GM21786 (cell line): ENCODE measurements at regions not wholly inside any gene's neighbourhood (a gene's known extent, or its start where the extent isn't known, plus 50 kb on each side); places are given as distances from the start of the nearest gene placed in this dataset.
"Not testable (repeated sequence)": the region's sequence is repeated elsewhere in the genome, so short reads cannot be mapped to it uniquely, and the experiment has no call there.

Source experiments
- ATAC-seq: cut with Tn5 transposase; IDR thresholded peaks from one replicate; pipeline ENCODE4 v1.9.1; 2021; ENCODE audit not compliant: unreplicated experiment

DNA sequence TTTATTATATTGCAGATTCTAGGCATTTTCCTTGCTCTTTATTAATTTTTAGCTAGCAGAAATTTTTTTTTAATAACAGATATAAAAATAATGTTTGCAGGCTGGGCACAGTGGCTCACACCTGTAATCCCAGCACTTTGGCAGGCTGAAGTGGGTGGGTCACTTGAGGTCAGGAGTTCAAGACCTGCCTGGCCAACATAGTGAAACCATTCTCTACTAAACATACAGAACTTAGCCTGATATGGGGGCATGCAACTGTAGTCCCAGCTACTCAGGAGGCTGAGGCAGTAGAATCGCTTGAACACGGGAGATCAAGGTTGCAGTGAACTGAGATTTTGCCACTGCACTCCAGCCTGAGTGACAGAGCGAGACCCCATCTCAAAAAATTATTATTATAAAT, 304.6 kb upstream of the KCND2 start:
- not testable (repeated sequence) for ATAC-seq

DNA sequence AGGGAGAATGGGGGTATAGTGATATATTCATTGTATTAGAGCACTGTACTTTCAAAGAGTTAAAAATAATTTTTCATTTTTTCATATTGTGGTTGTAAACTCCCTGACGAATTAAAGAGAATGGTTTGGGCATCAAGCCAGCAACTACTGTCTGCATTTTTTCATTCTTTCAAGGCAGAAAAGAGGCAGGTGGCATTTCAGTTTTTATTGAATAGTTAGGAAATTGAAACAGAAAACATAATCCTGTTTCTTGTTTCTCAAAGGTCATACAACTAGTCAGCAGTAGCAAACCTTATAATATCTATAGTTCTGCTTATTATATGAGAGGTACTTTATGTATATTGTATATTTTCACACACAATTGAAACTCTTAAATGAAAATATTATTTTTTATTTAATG, 303.9 kb upstream of the KCND2 start:
- no peak for ATAC-seq

DNA sequence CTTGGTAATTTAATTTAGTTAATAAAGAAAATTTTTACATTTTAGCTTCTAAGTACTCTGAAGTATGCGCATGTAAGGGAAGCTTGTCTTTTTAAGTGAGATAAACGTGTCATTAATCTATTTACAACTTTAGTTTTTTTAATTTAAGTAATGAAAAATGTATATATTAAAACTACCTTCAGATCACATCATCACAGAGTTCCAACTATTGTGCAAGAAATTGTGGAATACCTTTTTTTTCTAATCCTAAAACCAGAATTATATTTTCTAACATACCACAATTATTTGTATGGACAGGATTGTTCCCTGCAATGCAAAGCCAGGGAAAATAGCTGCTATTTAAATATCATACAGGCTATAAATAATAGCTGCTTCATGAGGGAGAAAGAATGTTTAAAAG, 303.2 kb upstream of the KCND2 start:
- ATAC-seq, result no peak

DNA sequence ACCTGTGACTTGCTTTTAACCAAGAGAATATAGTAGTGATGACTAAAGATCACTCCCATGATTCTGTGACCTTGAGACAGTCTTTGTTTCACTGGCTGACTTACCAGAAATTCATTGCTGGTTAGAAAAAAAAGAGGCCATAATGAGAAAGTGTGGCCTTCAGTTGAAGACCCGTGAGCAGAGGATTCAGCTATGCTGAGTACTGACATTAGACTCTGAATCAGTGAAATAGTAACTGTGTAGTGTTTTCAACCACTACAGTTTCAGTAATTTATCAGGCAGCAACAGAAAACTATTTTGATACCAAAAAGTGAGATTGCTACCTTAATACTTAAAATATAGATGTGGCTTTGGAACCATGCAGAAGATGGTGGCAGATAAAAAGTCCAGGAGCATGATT, 298.0 kb upstream of the KCND2 start:
- ATAC-seq, result no peak

DNA sequence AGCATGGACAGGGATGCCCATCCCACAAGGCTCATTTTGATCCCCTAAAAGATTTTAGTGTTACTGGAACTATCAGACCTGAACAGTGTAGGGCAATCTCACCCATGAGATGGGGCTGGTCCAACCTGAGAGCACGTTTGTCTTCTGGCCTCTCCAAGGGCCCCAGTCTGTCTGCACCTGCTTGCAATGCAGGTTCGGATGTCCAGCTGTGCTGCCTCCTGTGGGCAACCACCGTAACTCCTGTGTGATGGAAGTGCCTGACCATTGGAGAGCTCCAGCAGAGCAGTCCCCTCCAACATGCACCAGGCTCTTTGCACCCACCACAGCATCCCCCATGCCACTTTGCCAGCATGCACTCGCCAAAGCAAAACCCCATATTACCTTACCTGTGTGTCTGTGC, 290.1 kb upstream of the KCND2 start:
- ATAC-seq, result no peak

DNA sequence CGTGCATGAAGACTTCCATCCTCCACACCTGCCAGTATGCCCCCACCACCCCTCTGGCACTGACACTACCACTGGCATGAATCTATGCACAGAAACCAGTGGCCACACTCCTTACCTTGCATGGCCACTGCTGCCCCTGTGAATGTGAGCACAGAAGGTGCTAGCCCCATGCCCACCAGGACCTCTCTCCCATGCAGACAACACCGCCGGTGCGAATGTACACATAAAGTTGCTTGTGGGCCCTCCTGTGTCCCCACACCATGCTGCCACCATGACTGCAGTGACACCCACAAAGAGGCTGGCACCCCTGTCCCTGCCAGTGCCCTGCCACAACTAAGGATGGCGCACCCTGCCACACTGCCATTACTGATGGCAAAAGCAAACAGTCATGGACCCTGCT, 289.5 kb upstream of the KCND2 start:
- no peak for ATAC-seq

DNA sequence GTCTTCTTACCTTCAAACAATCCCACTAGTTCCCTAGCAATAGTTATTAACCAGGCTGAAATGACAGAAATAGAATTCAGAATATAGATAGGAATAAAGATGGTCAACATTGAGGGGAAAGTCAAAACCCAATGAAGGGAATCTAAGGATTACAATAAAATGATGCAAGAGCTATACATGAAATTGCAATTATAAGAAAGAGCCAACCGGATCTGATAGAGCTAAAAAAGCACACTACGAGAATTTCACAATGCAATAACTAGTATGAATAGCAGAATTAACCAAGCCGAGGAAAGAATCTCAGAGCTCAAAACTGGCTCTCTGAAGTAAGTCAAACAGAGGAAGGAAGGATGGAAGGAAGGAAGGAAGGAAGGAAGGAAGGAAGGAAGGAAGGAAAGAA, 288.7 kb upstream of the KCND2 start:
- no peak for ATAC-seq

DNA sequence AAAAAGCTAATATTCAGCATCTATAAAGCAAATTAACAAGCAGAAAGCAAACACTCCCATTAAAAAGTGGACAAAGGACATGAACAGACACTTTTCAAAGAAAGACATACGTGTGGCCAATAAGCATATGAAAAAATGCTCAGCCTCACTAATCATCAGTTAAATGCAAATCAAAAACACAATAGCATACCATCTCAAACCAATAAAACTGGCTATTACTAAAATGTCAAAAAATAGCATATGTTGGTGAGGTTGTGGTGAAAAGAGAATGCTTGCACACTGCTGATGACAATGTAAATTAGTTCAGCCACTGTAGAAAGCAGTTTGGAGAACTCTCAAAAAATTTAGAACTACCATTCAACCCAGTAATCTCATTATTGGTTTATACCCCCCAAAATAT, 284.6 kb upstream of the KCND2 start:
- ATAC-seq, result no peak

DNA sequence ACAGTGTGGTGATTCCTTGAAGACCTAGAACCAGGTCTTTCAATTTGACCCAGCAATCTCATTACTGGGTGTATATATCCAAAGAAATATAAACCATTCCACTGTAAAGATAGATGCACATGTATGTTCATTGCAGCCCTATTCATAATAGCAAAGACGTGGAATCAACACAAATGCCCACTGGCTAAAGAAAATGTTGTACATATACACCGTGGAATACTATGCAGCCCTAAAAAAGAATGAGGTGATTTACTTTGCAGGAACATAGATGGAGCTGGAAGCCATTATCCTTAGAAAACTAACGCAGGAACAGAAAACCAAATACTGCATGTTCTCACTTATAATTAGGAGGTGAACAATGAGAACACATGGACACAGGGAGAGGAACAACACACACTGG, 278.0 kb upstream of the KCND2 start:
- no peak for ATAC-seq

DNA sequence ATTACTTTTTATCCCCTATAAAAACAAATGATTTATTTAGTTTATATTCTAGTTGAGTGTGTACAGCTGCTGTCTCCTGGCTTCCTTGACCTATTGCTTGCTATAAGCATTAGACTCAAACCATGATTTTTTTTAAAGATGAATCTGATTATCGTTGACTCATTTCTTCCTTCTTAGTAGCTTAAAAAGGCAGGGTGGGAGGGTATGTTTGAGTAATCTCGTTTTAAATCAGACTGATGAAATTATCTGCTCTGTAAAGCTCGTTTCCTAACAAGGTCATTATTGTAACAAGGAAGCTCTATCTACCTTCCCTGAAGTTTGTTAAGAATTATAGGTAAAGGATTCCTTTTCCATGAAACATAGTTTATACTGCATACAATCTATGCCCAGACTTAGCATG, 276.3 kb upstream of the KCND2 start:
- ATAC-seq, result no peak

DNA sequence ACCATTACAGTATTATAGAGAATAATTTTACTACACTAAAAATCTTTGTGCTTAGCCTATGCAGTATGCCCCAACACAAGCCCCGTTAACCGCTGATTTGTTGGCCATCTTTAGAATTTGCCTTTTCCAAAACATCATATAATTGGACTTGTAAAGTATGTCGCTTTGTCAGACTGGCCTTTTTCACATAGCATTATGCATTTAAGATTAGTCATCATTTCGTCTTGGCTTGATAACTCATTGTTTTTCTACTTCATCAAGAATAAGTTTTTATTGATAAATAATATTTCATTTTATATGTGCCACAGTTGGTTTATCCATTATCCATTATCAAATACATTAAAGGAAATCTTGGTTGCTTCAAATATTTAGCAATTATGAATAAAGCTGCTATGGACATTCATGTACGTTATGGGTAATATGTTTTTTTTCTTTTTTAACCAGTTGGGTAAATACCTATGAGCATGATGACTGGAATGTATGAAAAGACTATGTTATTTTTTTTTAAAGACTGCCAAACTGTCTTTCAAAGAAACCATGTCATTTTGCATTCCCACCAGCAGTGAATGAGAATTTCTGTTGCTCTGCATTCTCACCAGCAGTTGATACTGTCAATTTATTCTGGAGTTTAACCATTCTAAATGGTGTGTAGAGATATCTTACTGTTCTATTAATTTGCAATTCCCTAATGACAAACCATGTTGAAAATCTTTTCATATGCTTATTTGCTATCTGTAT, 273.1 kb upstream of the KCND2 start:
- ATAC-seq, result no peak

DNA sequence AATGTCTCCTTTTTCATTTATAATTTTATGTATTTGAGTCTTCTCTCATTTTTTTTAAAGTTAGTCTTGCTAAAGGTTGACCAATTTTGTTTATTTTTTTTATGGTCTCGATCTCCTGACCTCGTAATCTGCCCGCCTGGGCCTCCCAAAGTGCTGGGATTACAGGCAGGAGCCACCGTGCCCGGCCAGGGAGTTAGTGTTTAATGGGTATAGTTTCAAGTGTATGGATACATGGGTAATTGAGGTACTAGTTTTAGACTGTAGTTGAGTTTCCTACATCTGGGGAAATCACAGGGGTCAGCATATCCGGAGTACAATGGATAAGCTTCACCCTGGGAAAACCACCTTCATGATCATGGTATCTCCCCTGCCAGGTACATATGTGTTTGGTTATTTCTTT, 267.3 kb upstream of the KCND2 start:
- no peak for ATAC-seq

DNA sequence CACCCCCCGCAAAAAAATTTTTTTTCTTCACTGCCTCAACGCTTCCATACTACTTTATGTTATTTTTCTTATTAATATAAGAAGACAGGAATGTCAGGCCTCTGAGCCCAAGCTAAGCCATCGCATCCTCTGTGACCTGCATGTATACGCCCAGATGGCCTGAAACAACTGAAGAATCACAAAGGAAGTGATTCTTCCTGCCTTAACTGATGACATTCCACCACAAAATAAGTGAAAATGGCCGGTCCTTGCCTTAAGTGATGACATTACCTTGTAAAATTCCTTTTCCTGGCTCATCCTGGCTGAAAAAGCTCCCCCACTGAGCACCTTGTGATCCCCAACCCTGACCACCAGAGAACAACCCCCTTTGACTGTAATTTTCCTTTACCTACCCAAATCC, 258.7 kb upstream of the KCND2 start:
- not testable (repeated sequence) for ATAC-seq

DNA sequence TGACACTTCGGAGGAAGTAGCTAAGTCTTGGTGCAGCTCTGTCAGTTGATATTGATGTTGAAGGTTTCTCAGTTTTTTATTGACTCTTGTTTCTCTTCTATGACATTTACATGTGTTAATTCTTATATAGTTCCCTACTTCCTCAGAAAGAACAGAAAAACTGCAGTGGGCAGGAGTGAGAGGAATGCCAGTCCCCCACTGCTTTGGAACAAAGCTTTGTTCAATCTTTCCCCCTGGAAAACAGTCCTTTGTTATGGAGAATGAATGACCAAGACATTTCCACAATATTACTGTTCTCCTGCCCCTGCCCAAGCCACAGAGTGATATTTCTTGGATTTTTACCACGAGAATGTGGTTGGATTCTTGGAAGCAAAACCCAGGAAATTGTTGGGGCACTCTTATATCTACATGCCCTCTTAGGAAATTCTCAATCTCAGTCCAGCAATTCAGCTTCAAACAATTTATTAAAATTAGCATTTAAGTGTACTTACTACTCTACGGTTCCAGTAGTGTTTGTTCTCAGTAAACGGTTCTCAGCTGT, 258.0 kb upstream of the KCND2 start:
- ATAC-seq, result no peak

DNA sequence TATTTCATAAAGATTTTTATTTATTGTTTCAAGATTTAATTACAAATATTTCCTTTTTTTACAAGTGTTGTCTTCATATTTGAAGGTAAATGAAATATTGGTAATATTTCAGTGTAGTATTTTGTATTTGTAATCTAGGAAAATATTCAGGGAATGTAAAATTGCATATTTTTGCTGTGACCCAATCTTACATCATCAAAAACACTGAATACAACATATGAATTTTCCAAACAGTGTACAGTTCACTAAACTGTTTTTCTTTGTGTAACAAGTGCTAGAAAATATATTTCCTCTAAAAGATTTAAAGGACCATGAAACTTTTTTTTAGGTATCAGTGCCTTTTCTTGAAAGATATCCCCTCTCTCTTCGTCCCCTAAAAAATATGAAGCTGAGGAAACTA, 251.9 kb upstream of the KCND2 start:
- no peak for ATAC-seq

DNA sequence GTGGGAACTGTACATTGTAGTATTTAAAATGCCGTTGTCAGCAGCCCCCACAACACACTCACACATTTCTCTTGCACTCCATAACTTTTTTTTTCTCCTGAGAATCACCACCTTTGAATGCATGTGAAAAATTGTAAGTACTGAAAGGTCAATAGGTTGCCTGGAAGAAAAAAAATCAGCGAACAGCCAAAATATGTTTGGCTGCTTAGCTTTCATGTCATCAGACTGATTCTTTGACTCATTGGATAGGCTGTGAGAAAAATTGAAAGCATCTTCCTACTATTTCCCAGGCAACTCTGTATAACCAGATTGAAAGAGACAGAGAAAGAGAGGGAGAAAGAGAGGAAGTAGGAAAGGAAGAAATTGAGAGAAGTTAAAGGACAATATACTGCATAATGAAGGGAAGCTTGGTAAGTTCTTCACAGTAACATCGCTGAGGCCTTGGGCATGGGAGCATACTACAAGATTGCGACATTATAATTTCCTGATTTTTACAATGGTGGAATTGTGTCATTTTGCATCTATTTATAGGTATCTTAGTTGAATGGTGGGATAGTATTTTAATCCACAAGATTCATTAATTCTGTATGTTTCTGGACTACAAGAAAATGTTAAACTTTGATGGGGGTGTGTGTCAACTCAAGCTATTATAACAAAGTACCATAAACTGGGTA, 249.3 kb upstream of the KCND2 start:
- ATAC-seq, result no peak

DNA sequence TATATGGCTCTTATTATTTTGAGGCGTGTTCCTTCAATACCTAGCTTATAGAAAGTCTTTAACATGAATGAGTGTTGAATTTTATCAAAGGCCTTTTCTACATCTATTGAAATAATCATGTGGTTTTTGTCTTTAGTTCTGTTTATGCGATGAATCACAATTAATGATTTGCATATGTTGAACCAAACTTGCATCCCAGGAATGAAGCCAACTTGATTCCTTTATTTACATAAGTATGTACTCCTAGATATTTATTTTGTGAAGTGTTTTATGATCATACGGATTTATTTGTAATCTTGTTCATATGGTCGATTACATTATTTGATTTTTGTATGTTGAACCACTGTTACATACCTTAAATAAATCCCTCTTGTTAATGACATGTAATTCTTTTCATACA, 244.3 kb upstream of the KCND2 start:
- ATAC-seq, result no peak

DNA sequence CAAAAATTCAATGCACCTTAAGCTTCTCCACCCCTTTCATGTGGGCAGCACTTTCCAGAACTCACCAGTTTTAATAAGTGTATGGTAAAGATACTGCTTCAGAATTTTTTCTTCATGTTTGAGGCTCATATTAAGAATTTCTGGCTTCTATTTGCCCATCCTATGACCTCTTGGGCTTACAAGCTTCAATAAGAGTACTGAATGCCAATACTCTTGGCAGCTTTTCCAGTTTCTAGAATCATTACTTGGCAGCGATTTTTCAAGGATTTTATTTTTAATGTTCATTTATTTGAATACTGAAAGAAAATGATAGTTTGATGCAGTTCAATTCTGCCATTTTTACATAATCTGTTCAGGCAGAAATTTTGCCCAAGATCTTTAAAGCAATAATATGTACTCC, 242.1 kb upstream of the KCND2 start:
- ATAC-seq, result no peak

DNA sequence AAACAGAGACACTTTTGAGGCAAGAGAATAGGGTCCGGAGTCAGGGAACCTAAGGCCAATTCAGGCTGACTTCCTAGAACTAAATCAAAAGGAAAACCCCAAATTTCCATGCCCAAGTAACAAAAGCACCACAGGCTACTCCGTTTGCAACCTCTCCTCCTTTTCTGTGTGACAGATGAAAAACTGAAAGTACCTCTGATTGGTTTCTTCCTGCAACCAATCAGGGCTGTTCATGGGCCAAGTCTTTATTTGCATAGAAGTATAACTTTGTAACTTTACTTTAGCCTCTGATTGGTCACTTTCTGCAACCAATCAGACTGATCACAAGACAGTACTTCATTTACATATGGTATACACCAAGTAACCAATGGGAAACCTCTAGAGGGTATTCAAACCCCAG, 239.9 kb upstream of the KCND2 start:
- ATAC-seq, result no peak

DNA sequence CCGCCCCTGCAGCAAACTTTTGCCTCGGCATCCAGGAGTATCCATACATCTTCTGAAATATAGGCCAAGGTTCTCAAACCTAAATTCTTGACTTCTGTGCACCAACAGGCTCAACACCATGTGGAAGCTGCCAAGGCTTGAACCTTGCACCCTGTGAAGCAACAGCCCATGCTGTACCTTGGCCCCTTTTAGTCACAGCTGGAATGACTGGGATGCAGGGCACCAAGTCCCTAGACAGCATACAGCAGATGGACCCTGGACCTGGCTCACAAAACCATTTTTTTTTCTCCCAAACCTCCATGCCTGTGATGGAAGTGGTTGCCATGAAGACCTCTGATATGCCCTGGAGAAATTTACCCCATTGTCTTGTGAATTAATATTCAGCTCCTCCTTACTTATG, 233.8 kb upstream of the KCND2 start:
- ATAC-seq, result no peak

DNA sequence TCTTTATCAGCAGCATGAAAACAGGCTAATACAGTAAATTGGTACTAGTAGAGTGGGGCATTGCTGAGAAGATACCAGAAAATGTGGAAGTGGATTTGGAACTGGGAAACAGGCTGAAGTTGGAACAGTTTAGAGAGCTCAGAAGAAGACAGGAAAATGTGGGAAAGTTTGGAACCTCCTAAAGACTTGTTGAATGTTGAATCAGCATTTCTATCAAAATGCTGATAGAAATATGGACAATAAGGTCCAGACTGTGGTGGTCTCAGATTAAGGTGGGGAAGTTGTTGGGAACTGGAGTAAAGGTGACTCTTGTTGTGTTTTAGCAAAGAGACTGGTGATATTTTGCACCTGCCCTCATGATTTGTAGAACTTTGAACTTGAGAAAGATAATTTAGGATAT, 231.2 kb upstream of the KCND2 start:
- no peak for ATAC-seq

DNA sequence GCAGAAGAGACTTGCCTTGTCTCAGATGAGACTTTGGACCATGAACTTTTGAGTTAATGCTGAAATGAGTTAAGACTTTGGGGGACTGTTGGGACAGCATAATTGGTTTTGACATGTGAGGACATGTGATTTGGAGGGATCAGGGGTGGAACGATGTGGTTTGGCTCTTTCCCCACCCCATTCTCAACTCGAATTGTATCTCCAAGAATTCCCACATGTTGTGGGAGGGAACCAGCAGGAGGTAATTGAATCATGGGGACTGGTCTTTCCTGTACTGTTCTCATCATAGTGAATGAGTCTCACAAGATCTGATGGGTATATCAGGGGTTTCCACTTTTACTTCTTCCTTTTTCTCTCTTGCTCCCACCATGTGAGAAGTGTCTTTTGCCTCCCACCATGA, 229.7 kb upstream of the KCND2 start:
- ATAC-seq, result no peak

DNA sequence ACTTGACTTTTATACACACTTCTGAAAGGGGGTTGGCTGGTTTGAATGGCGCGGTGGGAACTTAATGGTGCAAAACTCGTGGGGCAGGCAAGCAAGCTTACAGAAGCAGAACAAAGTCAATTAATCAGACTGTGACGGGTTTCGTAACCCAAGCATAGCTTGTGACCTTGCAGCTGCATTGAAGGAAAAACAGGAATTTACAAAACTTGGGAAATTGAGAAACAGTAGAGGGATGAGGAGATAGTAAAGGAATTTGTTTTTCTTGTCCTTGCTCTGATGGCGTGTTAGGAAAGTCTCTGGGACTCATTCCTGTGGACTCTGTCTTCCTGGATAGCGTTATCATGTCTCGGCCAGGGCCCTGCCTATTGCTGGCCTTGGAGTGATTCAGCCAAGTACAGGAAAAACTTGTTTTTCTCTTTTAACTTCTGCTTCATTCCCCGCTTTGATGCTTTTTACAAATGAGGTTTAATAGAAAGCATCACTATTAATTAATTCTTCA, 220.0 kb upstream of the KCND2 start:
- ATAC-seq, result no peak
